Smooth muscle cell (in vitro differentiated cells): ENCODE measurements at regions not wholly inside any gene's neighbourhood (a gene's known extent, or its start where the extent isn't known, plus 50 kb on each side); places are given as distances from the start of the nearest gene placed in this dataset.

Source experiments
- DNase-seq: peaks from one replicate; lab custom pipeline; 2025; ENCODE audit not compliant: unreplicated experiment; lab: John Stamatoyannopoulos, UW
- H2AFZ ChIP-seq: fragments of 200-600 bp; sonication (generic); 2 replicates; pipeline ENCODE4 v1.6.0; 2016; ENCODE audit warnings: antibody characterized with exemption, low read depth, mild to moderate bottlenecking
- H3F3A ChIP-seq: fragments of 200-600 bp; sonication (generic); 2 replicates; pipeline ENCODE4 v1.6.0; 2017; ENCODE audit warnings: antibody characterized with exemption, low read depth
- H3K27ac ChIP-seq: fragments of 200-600 bp; sonication (generic); 2 replicates; pipeline ENCODE4 v1.5.1; 2016; ENCODE audit warnings: low read depth, mild to moderate bottlenecking
- H3K27me3 ChIP-seq: fragments of 200-600 bp; sonication (generic); 2 replicates; pipeline ENCODE4 v1.6.1; 2016; ENCODE audit warnings: low read depth, mild to moderate bottlenecking
- H3K36me3 ChIP-seq: fragments of 200-600 bp; sonication (generic); 2 replicates; pipeline ENCODE4 v1.5.1; 2016; ENCODE audit warnings: low read depth
- H3K4me1 ChIP-seq: fragments of 200-600 bp; sonication (generic); 2 replicates; pipeline ENCODE4 v1.5.1; 2016; ENCODE audit warnings: low read depth
- H3K4me2 ChIP-seq: fragments of 200-600 bp; sonication (generic); 2 replicates; pipeline ENCODE4 v1.6.0; 2016; ENCODE audit warnings: mild to moderate bottlenecking
- H3K4me3 ChIP-seq: fragments of 200-600 bp; sonication (generic); 2 replicates; pipeline ENCODE4 v1.5.1; 2016; ENCODE audit warnings: mild to moderate bottlenecking
- H3K79me2 ChIP-seq: fragments of 200-600 bp; sonication (generic); 2 replicates; pipeline ENCODE4 v1.6.0; 2016; ENCODE audit warnings: low read depth, mild to moderate bottlenecking
- H3K9ac ChIP-seq: fragments of 200-600 bp; sonication (generic); 2 replicates; pipeline ENCODE4 v1.6.0; 2016; ENCODE audit warnings: low read depth
- H3K9me3 ChIP-seq: fragments of 200-600 bp; sonication (generic); replicated peaks from 2 replicates; pipeline ENCODE4 v1.5.1; 2016; ENCODE audit warnings: low read depth
- H4K20me1 ChIP-seq: fragments of 200-600 bp; sonication (generic); 2 replicates; pipeline ENCODE4 v1.6.0; 2016; ENCODE audit warnings: low read depth
- WGBS: methylation state at CpG from one replicate; pipeline ENCODE4 v1.1.7; 2016; ENCODE audit warnings: low lambda C conversion rate; 5-methylcytosine and 5-hydroxymethylcytosine counted together
- TF ChIP-seq, protein P1 (sequence below): fragments of 200-600 bp; sonication (generic); IDR thresholded peaks from 2 replicates; pipeline ENCODE4 v1.5.1; 2017; ENCODE audit warnings: borderline replicate concordance, mild to moderate bottlenecking, antibody characterized with exemption; ENCODE audit not compliant: insufficient read depth, poor library complexity, severe bottlenecking

DNA sequence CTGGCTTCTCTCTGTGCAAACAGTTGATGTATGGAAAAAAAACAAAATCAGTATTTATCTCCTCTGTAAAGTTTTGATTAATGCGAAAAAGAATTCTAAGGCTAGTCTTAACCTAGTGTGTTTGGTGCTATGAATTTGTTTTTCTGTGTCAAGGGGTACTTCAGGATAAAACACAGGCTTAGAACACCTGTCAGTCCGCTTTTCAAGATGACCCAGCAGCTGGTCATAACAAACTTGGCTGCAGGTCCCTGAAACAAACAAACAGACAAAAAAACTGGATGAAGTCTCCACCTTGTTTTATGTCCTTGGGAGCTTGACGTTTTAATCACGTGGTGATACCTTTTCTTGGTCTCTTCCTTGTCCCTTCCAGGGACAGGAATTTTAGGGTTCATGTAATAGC, 689.3 kb downstream of the UQCRFS1 start:
- H3K79me2 ChIP-seq = no peaks in the 10 kb centered on the region
- H3K4me1 ChIP-seq = no peaks in the 10 kb centered on the region
- 86% methylated on average over 4 of the region's 4 CpGs for WGBS

DNA sequence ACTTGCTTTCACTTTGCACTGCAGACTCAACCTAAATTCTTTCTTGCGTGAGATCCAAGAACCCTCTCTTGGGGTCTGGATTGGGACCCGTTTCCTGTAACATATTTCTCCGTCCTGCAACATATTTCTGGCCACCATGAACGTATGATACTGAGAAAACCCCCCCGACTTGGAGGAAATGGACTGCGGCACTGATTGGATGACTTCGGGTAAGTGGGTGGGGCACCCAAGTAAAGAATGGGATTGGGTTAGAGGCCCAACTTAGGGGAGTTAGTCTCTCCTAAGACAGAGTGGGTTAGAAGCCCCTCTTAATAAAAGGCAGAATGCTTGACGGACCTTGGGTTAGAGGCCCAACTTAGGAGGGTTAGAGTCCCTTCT, 690.4 kb downstream of the UQCRFS1 start:
- no peaks in the 10 kb centered on the region for H3K36me3 ChIP-seq
- no peaks in the 10 kb centered on the region for H3F3A ChIP-seq
- TF ChIP-seq, protein P1, sequence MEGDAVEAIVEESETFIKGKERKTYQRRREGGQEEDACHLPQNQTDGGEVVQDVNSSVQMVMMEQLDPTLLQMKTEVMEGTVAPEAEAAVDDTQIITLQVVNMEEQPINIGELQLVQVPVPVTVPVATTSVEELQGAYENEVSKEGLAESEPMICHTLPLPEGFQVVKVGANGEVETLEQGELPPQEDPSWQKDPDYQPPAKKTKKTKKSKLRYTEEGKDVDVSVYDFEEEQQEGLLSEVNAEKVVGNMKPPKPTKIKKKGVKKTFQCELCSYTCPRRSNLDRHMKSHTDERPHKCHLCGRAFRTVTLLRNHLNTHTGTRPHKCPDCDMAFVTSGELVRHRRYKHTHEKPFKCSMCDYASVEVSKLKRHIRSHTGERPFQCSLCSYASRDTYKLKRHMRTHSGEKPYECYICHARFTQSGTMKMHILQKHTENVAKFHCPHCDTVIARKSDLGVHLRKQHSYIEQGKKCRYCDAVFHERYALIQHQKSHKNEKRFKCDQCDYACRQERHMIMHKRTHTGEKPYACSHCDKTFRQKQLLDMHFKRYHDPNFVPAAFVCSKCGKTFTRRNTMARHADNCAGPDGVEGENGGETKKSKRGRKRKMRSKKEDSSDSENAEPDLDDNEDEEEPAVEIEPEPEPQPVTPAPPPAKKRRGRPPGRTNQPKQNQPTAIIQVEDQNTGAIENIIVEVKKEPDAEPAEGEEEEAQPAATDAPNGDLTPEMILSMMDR = no peak
- no peak overlapping the region for H3K27ac ChIP-seq
- 90% methylated on average over 8 of the region's 8 CpGs for WGBS
- H3K79me2 ChIP-seq = no peaks in the 10 kb centered on the region
- no peaks in the 10 kb centered on the region for H3K4me1 ChIP-seq
- no peak overlapping the region for H3K4me3 ChIP-seq
- H3K27me3 ChIP-seq = no peaks in the 10 kb centered on the region
- H3K9ac ChIP-seq = no peak overlapping the region
- no peaks in the 10 kb centered on the region for H3K9me3 ChIP-seq
- DNase-seq = no peak
- H3K4me2 ChIP-seq = no peak overlapping the region
- H4K20me1 ChIP-seq = no peaks in the 10 kb centered on the region
- no peak overlapping the region for H2AFZ ChIP-seq

More for the DNA sequence above, 689.3 kb downstream of the UQCRFS1 start:
- no peak overlapping the region for H3K4me2 ChIP-seq
- no peak overlapping the region for H2AFZ ChIP-seq
- H3K27me3 ChIP-seq = no peaks in the 10 kb centered on the region
- no peak overlapping the region for H3K9ac ChIP-seq
- H3K9me3 ChIP-seq = no peaks in the 10 kb centered on the region
- no peak for DNase-seq
- no peaks in the 10 kb centered on the region for H4K20me1 ChIP-seq
- no peaks in the 10 kb centered on the region for H3F3A ChIP-seq
- TF ChIP-seq, protein P1 = no peak
- no peak overlapping the region for H3K27ac ChIP-seq
- no peaks in the 10 kb centered on the region for H3K36me3 ChIP-seq
- H3K4me3 ChIP-seq = no peak overlapping the region

DNA sequence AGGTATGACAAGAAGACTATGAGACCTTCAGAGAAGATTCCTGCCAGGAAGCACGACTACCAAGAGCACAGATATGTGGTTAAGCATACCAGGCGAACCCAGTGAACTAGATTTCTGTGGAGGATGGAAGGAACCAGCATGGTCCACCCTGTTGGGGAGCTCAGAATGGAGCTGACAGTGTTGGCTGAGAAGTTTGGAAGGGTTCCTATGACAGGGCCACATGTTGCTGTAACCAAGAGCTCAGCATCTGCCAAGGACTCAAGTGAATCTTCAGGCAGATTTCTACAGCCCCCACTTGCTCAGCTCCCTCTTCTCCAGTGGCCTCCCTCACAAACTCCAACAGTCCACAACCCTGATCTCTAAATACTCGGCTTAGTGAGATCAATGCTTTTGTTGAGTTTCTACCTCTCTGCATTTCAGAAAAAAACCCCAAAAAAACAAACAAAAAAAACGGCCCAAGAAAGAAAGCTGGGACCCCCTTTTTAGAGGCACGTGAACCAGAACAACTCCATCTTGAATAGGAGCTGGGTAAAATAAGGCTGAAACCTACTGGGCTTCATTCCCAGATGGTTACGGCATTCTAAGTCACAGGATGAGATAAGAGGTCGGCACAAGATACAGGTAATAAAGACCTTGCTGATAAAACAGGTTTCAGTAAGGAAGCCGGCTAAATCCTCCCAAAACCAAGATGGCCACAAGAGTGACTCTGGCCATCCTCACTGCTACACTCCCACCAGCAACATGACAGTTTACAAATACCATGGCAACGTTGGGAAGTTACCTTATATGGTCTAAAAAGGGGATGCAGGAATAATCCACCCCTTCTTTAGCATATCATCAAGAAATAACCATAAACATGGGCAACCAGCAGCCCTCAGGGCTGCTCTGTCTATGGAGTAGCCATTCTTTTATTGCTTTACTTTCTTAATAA, 691.1 kb downstream of the UQCRFS1 start:
- H3K9me3 ChIP-seq = no peaks in the 10 kb centered on the region
- no peak overlapping the region for H3K4me3 ChIP-seq
- H4K20me1 ChIP-seq = no peaks in the 10 kb centered on the region
- no peak for DNase-seq
- 83% methylated on average over 9 of the region's 9 CpGs for WGBS
- H3K9ac ChIP-seq = no peak overlapping the region
- H3K4me1 ChIP-seq = no peaks in the 10 kb centered on the region
- no peaks in the 10 kb centered on the region for H3K79me2 ChIP-seq
- no peaks in the 10 kb centered on the region for H3K36me3 ChIP-seq
- TF ChIP-seq, protein P1 = no peak
- H3K27ac ChIP-seq = no peak overlapping the region
- H3K27me3 ChIP-seq = no peaks in the 10 kb centered on the region
- H2AFZ ChIP-seq = no peak overlapping the region
- H3K4me2 ChIP-seq = no peak overlapping the region
- H3F3A ChIP-seq = no peaks in the 10 kb centered on the region
